GM12878 (cell line): ENCODE measurements at regions not wholly inside any gene's neighbourhood (a gene's known extent, or its start where the extent isn't known, plus 50 kb on each side); places are given as distances from the start of the nearest gene placed in this dataset.

Experiments used
- ATAC-seq: fragments of 200-7000 bp; cut with Tn5 transposase; 3 replicates; pipeline ENCODE4 v1.9.1; 2020; ENCODE audit warnings: mild to moderate bottlenecking, moderate library complexity
- BruUV-seq: library from RNA; stranded (reverse); fragments of 400-500 nt; replicated peaks from 2 replicates; lab custom pipeline; 2021; lab: Mats Ljungman, UMichigan
- CTCF ChIA-PET: fragments of 300-600 bp; sonication (Branson Sonifier 250); formaldehyde crosslinking; extraction: SDS; loops from one replicate; lab custom pipeline; 2021; ENCODE audit warnings: inconsistent platforms; lab: Yijun Ruan, JAX
- POLR2A ChIA-PET: fragments of 350-600 bp; formaldehyde crosslinking; extraction: SDS; loops from one replicate; lab custom pipeline; 2021; ENCODE audit warnings: inconsistent platforms; lab: Charles Lee
- RAD21 ChIA-PET: fragments of 300-600 bp; sonication (Branson Sonifier 250); formaldehyde crosslinking; loops from one replicate; lab custom pipeline; 2023; ENCODE audit warnings: antibody characterized with exemption; ENCODE audit not compliant: unreplicated experiment; lab: Charles Lee
- SMC1A ChIA-PET: fragments of 300-600 bp; sonication (Branson Sonifier 250); formaldehyde crosslinking; loops from one replicate; lab custom pipeline; 2023; ENCODE audit not compliant: unreplicated experiment, uncharacterized antibody; lab: Charles Lee
- DNase-seq: peaks from one replicate; pipeline ENCODE4 v3.0.0-alpha.2; 2011; ENCODE audit warnings: low read depth, low spot score
- FAIRE-seq: peaks from 3 replicates; lab custom pipeline; 2011; peaks lifted over from hg19 to GRCh38; lab: Jason Lieb, UNC
- H2AFZ ChIP-seq: 2 replicates; pipeline ENCODE4 v1.6.0; 2011; ENCODE audit warnings: low read depth, low read length, control low read depth; ENCODE audit not compliant: control insufficient read depth
- H3K27ac ChIP-seq: 2 replicates; pipeline ENCODE4 v1.5.1; 2011; ENCODE audit warnings: control low read depth; ENCODE audit not compliant: control insufficient read depth, insufficient read depth
- H3K27me3 ChIP-seq, 2 experiments: replicated peaks in 1 of 2; 2 replicates each; pipeline versions ENCODE4 v1.6.0 to v1.6.1; 2011; ENCODE audit warnings: low read length in 1 of 2; ENCODE audit not compliant: control insufficient read depth in 2 of 2, insufficient read depth in 2 of 2
- H3K36me3 ChIP-seq, 2 experiments: 2 replicates each; pipeline ENCODE4 v1.5.1; 2011; ENCODE audit warnings: low read length in 1 of 2; ENCODE audit not compliant: control insufficient read depth in 2 of 2, insufficient read depth in 2 of 2
- H3K4me1 ChIP-seq: 2 replicates; pipeline ENCODE4 v1.6.1; 2011; ENCODE audit warnings: mild to moderate bottlenecking, low read length, moderate library complexity, mixed read lengths; ENCODE audit not compliant: control insufficient read depth, insufficient read depth
- H3K4me2 ChIP-seq: 2 replicates; pipeline ENCODE4 v1.6.0; 2011; ENCODE audit warnings: control low read depth; ENCODE audit not compliant: control insufficient read depth, insufficient read depth
- H3K4me3 ChIP-seq: fragments of 200-600 bp; sonication (generic); 2 replicates; pipeline ENCODE4 v1.5.1; 2016
- H3K79me2 ChIP-seq: 2 replicates; pipeline ENCODE4 v1.6.0; 2011; ENCODE audit warnings: low read length; ENCODE audit not compliant: control insufficient read depth, insufficient read depth
- H3K9ac ChIP-seq: 2 replicates; pipeline ENCODE4 v1.8.0; 2011; ENCODE audit warnings: low read length, control low read depth, mixed read lengths; ENCODE audit not compliant: control insufficient read depth, insufficient read depth
- H3K9me3 ChIP-seq: replicated peaks from 3 replicates; pipeline ENCODE4 v1.5.1; 2011; ENCODE audit warnings: mild to moderate bottlenecking, low read length; ENCODE audit not compliant: control insufficient read depth, insufficient read depth
- H4K20me1 ChIP-seq: 2 replicates; pipeline ENCODE4 v1.6.0; 2011; ENCODE audit not compliant: control insufficient read depth, insufficient read depth
- ATF7 ChIP-seq: fragments of 450-650 bp; IDR thresholded peaks from 2 replicates; pipeline ENCODE4 v1.6.1; 2016; ENCODE audit warnings: low read depth, mild to moderate bottlenecking
- BHLHE40 ChIP-seq, 2 experiments: fragments of 450-650 bp in 1 of 2; IDR thresholded peaks; 2 replicates each; pipeline ENCODE4 v1.6.1; 2011 to 2017; ENCODE audit warnings: low read depth in 2 of 2, borderline replicate concordance in 1 of 2, improper control_type of control experiment in 1 of 2, low read length in 1 of 2, mild to moderate bottlenecking in 1 of 2
- E2F8 ChIP-seq: fragments of 450-650 bp; IDR thresholded peaks from 2 replicates; pipeline ENCODE4 v1.6.1; 2018; ENCODE audit warnings: mild to moderate bottlenecking, low read depth, moderate library complexity; ENCODE audit not compliant: partially characterized antibody
- KLF5 ChIP-seq: fragments of 450-650 bp; IDR thresholded peaks from 2 replicates; pipeline ENCODE4 v1.6.1; 2014; ENCODE audit warnings: mild to moderate bottlenecking; ENCODE audit not compliant: partially characterized antibody
- NBN ChIP-seq: fragments of 450-650 bp; IDR thresholded peaks from 2 replicates; pipeline ENCODE4 v1.6.1; 2016
- NR2C1 ChIP-seq: fragments of 450-650 bp; IDR thresholded peaks from 2 replicates; pipeline ENCODE4 v1.6.1; 2017; ENCODE audit warnings: antibody characterized with exemption, mild to moderate bottlenecking, moderate library complexity
- NRF1 ChIP-seq: conservative IDR thresholded peaks from 2 replicates; pipeline ENCODE4 v1.6.1; 2011; ENCODE audit warnings: mild to moderate bottlenecking, low read depth, low read length, improper control_type of control experiment
- SREBF2 ChIP-seq: IDR thresholded peaks from 2 replicates; pipeline ENCODE4 v1.6.1; 2012; ENCODE audit warnings: mild to moderate bottlenecking, low read length
- ZBTB4 ChIP-seq: fragments of 450-650 bp; formaldehyde crosslinking; IDR thresholded peaks from 2 replicates; pipeline ENCODE4 v1.4.0; 2022; ENCODE audit warnings: mild to moderate bottlenecking, moderate library complexity
- ZSCAN29 ChIP-seq: fragments of 450-650 bp; IDR thresholded peaks from 2 replicates; pipeline ENCODE4 v1.6.1; 2017; ENCODE audit warnings: mild to moderate bottlenecking, moderate library complexity
- WGBS: methylation state at CpG from one replicate; pipeline ENCODE4 v1.1.6; 2016; ENCODE audit warnings: low lambda C conversion rate; ENCODE audit not compliant: insufficient replicate concordance, insufficient coverage; ENCODE audit errors: missing lambda C conversion rate; 5-methylcytosine and 5-hydroxymethylcytosine counted together
- in situ Hi-C: fragments of 300-500 bp; cut with MboI; formaldehyde crosslinking; loops from 9 replicates; pipeline ENCODE4 v1.14.3; 2018; ENCODE audit warnings: mixed read lengths
- intact Hi-C: fragments of 100-400 bp; cut with micrococcal nuclease; formaldehyde crosslinking; loops from one replicate; pipeline ENCODE4 v1.14.2; 2022; ENCODE audit not compliant: unreplicated experiment

- no peak overlapping the region for H3K9ac ChIP-seq
Observed at GRCh38 chr18:43964666-43965065, 687.4 kb upstream of the SYT4 start.

GRCh38 chr18:43965691-43966090 lies 688.4 kb upstream of the SYT4 start:
- H3K4me3 ChIP-seq, result no peak overlapping the region
- CTCF ChIA-PET, result no interaction called here

More at GRCh38 chr18:43964666-43965065, 687.4 kb upstream of the SYT4 start:
- Histone ChIP-seq H3K27me3 (no peaks in the 10 kb centered on the region), H3K4me1 (no peaks in the 10 kb centered on the region), H2AFZ (no peak overlapping the region), H3K79me2 (no peaks in the 10 kb centered on the region), H3K27ac (no peak overlapping the region), H3K4me2 (no peak overlapping the region), H3K36me3 (no peaks in the 10 kb centered on the region), H4K20me1 (no peaks in the 10 kb centered on the region), H3K9me3 (no peaks in the 10 kb centered on the region)
- ChIA-PET SMC1A (interaction anchor here (0.7 kb wide), 1 partner anchor 20 kb away, joined by 3 read pairs; no protein-coding TSS in a partner anchor), POLR2A (no interaction called here), RAD21 (no interaction called here)
- no peak for DNase-seq
- 33% methylated on average over 1 of the region's 1 CpG for WGBS
- FAIRE-seq, result no peak
- no TSS peak for BruUV-seq
- intact Hi-C loops, result no loop called here
- ATAC-seq, result no peak
- no peak for TF ChIP-seq ATF7
- no peak for TF ChIP-seq ZSCAN29
- TF ChIP-seq BHLHE40 (IDR thresholded peaks at IDR 0.05; ENCODE audit: borderline replicate concordance in 1 of 2, low read depth in 2 of 2, low read length in 1 of 2), result no peak
- TF ChIP-seq, all 136 proteins: peak for 0
- in situ Hi-C loops, result no loop called here
- CTCF ChIA-PET, result no interaction called here
- H3K4me3 ChIP-seq, result no peak overlapping the region

More at GRCh38 chr18:43965691-43966090, 688.4 kb upstream of the SYT4 start:
- Histone ChIP-seq H3K79me2 (no peaks in the 10 kb centered on the region), H2AFZ (no peak overlapping the region), H4K20me1 (no peaks in the 10 kb centered on the region), H3K27ac (no peak overlapping the region), H3K9me3 (no peaks in the 10 kb centered on the region), H3K9ac (no peak overlapping the region), H3K27me3 (no peaks in the 10 kb centered on the region), H3K36me3 (no peaks in the 10 kb centered on the region), H3K4me2 (no peak overlapping the region), H3K4me1 (no peaks in the 10 kb centered on the region)
- RAD21 ChIA-PET, result no interaction called here
- DNase-seq (no peak), FAIRE-seq (no peak), ATAC-seq (no peak)
- intact Hi-C loops (no loop called here), in situ Hi-C loops (no loop called here)
- POLR2A ChIA-PET, result no interaction called here
- WGBS, result 2% methylated on average over 4 of the region's 4 CpGs
- BruUV-seq, result no TSS peak
- TF ChIP-seq NRF1 (no peak), NBN (no peak), NR2C1 (no peak), E2F8 (no peak), KLF5 (no peak), SREBF2 (no peak), ZBTB4 (CRISPR knock-in tag) (no peak)
- SMC1A ChIA-PET, result no interaction called here
